Left ventricle myocardium inferior (tissue), 1 donor: ENCODE measurements at regions not wholly inside any gene's neighbourhood (a gene's known extent, or its start where the extent isn't known, plus 50 kb on each side); places are given as distances from the start of the nearest gene placed in this dataset.

Experiments used
- DNase-seq: peaks from one replicate; pipeline ENCODE4 v3.0.0-alpha.2; 2020
- H3K27ac ChIP-seq: fragments of 200-600 bp; replicated peaks from 2 replicates; pipeline ENCODE4 v1.8.0; 2021
- H3K27me3 ChIP-seq: fragments of 200-600 bp; 2 replicates; pipeline ENCODE4 v1.8.0; 2021; ENCODE audit warnings: low read depth
- H3K36me3 ChIP-seq: fragments of 200-600 bp; 2 replicates; pipeline ENCODE4 v1.8.0; 2021
- H3K4me1 ChIP-seq: fragments of 200-600 bp; 2 replicates; pipeline ENCODE4 v1.8.0; 2021
- H3K4me3 ChIP-seq: fragments of 200-600 bp; 2 replicates; pipeline ENCODE4 v1.8.0; 2021; ENCODE audit warnings: mild to moderate bottlenecking, moderate library complexity
- H3K9me3 ChIP-seq: fragments of 200-600 bp; replicated peaks from 2 replicates; pipeline ENCODE4 v1.8.0; 2021
- intact Hi-C: fragments of 100-400 bp; cut with micrococcal nuclease; formaldehyde crosslinking; loops from one replicate; pipeline ENCODE4 v1.11.0; 2022
- TF ChIP-seq, protein P1 (sequence below): fragments of 200-600 bp; IDR thresholded peaks from 2 replicates; pipeline ENCODE4 v1.8.0; 2021; ENCODE audit warnings: antibody characterized with exemption, mild to moderate bottlenecking, borderline replicate concordance
- donor health status: DM: no; HTN: yes; CAD: no; lungs with severe emphysema.

DNA sequence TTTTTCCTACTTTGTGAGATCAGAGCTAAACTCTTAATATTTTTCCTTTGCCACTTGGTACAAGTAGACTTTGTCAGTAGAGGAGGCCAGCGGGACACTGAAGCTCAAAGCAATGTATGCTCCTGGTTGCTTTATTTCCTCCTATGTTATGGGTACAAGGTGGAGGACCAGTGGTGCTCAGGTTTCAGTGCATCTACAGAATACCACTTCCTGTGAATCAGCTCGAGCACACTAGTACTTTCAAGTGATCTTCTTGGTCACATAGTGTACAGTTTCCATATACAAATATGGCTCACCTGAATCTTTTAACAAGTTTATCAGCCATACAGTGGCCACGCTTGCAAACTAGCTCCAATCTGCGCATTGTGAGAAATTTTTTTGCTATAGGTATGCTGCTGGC is 1674.8 kb upstream of the TMEFF2 start:
- TF ChIP-seq, protein P1, sequence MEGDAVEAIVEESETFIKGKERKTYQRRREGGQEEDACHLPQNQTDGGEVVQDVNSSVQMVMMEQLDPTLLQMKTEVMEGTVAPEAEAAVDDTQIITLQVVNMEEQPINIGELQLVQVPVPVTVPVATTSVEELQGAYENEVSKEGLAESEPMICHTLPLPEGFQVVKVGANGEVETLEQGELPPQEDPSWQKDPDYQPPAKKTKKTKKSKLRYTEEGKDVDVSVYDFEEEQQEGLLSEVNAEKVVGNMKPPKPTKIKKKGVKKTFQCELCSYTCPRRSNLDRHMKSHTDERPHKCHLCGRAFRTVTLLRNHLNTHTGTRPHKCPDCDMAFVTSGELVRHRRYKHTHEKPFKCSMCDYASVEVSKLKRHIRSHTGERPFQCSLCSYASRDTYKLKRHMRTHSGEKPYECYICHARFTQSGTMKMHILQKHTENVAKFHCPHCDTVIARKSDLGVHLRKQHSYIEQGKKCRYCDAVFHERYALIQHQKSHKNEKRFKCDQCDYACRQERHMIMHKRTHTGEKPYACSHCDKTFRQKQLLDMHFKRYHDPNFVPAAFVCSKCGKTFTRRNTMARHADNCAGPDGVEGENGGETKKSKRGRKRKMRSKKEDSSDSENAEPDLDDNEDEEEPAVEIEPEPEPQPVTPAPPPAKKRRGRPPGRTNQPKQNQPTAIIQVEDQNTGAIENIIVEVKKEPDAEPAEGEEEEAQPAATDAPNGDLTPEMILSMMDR = no peak
- Histone ChIP-seq H3K27ac (no peak overlapping the region), H3K36me3 (no peaks in the 10 kb centered on the region), H3K9me3 (peaks cover 46% of the 10 kb centered on the region), H3K4me1 (no peaks in the 10 kb centered on the region), H3K27me3 (no peaks in the 10 kb centered on the region), H3K4me3 (no peak overlapping the region)
- no peak for DNase-seq
- intact Hi-C loops = no loop called here

DNA sequence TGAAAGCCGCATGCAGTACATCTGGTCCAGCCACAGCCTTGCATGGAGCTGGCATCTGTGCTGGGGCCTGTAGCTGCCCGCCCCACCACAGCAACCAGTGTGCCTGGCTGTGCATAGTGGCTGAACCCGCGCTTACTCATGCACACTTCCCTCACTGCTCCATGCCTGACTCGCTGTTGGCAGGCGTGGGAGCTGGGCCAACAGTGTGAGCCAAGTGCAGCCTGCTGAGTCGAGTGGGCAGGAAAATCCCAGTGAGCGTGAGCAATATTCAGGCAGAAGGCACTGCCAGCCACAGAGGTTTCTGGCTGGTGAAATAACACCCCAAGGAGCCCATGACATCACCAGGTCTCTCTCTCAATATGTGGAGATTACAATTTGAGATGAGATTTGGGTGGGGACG is 1674.1 kb upstream of the TMEFF2 start:
- TF ChIP-seq, protein P1 = no peak
- Histone ChIP-seq H3K27me3 (no peaks in the 10 kb centered on the region), H3K9me3 (peaks cover 46% of the 10 kb centered on the region), H3K36me3 (no peaks in the 10 kb centered on the region), H3K4me1 (no peaks in the 10 kb centered on the region), H3K27ac (no peak overlapping the region), H3K4me3 (no peak overlapping the region)
- intact Hi-C loops = no loop called here
- DNase-seq = no peak

DNA sequence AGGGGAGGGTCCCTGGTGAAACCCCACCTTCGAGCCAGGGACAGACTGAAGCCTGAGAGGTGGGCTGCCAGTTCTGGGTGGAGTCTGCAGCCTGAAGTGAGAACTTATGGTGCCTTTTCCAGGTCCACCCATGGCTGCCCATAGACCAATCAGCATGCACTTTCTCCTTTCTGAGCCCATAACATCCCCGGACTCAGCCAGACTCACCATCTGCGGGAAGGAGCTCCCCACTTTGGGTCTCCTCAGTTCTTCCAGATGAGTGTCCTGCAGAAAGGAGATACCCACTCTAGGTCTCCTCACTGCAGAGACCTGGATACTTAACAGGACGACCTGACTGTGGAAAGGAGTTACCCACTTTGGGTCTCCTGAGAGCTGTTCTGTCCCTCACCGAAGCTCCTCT is 1673.4 kb upstream of the TMEFF2 start:
- H3K27me3 ChIP-seq = no peaks in the 10 kb centered on the region
- no peak for DNase-seq
- no peak overlapping the region for H3K4me3 ChIP-seq
- H3K9me3 ChIP-seq = peaks cover 46% of the 10 kb centered on the region
- no peaks in the 10 kb centered on the region for H3K36me3 ChIP-seq
- no peak overlapping the region for H3K27ac ChIP-seq
- TF ChIP-seq, protein P1 = no peak
- H3K4me1 ChIP-seq = no peaks in the 10 kb centered on the region
- intact Hi-C loops = no loop called here

DNA sequence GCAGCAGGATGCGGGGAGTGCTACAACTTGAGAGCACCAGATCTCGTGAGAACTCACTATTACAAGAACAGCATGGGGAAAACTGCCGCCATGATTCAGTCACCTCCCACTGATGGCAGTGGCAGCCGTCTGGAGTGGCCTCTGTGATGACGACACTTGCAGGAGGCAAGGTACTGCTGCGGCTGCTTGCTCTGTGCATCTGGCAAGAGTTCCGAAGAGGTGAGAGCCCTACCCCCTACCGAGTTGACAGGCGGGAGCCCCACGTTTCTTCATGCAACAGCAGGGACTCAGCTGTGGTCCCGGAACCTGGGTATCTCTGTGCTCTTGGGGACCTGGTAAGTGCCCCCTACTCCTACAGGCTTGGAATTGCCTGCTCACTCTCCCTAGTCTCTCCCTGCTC is 1672.7 kb upstream of the TMEFF2 start:
- intact Hi-C loops = no loop called here
- no peaks in the 10 kb centered on the region for H3K36me3 ChIP-seq
- no peak overlapping the region for H3K4me3 ChIP-seq
- peaks cover 43% of the 10 kb centered on the region for H3K9me3 ChIP-seq
- no peak for DNase-seq
- no peaks in the 10 kb centered on the region for H3K4me1 ChIP-seq
- TF ChIP-seq, protein P1 = no peak
- H3K27me3 ChIP-seq = no peaks in the 10 kb centered on the region
- no peak overlapping the region for H3K27ac ChIP-seq

DNA sequence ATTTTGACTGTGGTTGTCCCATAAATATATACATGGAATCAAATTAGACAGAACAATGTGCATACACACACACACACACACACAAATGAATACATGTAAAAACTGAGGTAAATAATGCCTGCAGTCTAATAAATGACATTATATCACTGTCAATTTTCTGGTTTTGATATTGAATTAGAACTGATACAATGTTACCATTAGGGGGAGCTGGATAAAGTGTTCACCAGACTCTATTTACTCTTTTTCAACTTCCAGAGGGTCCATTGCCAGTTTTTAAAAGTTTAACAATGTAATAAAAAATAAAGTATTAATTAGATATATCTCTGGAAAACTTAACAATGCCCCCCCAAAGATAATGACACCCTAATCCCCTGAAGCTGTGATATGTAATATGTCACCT is 1666.8 kb upstream of the TMEFF2 start:
- H3K9me3 ChIP-seq = no peaks in the 10 kb centered on the region
- H3K4me3 ChIP-seq = no peak overlapping the region
- H3K27ac ChIP-seq = no peak overlapping the region
- intact Hi-C loops = no loop called here
- H3K27me3 ChIP-seq = no peaks in the 10 kb centered on the region
- TF ChIP-seq, protein P1 = no peak
- H3K36me3 ChIP-seq = no peaks in the 10 kb centered on the region
- no peak for DNase-seq
- H3K4me1 ChIP-seq = no peaks in the 10 kb centered on the region

DNA sequence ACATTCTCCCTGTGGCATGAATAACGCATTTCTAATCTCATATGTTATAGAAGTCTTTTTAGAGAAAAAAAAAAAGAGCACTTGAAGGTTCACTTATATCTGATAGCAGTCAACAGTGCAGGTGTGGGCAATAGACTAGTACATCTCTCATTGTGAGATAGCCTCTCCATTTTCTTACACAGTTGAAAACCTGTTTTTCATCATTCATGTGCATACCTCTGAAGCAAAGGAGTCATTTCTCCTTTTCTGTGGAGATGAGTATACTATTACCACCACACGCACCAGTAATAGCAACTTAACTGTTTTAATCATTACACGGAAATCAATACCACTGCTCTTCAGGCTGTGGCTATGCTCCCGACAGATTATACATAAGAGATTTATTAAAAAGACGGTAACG is 1653.3 kb upstream of the TMEFF2 start:
- H3K4me3 ChIP-seq = no peak overlapping the region
- H3K36me3 ChIP-seq = no peaks in the 10 kb centered on the region
- H3K27ac ChIP-seq = no peak overlapping the region
- no peaks in the 10 kb centered on the region for H3K27me3 ChIP-seq
- intact Hi-C loops = no loop called here
- no peak for DNase-seq
- H3K9me3 ChIP-seq = no peaks in the 10 kb centered on the region
- TF ChIP-seq, protein P1 = no peak
- no peaks in the 10 kb centered on the region for H3K4me1 ChIP-seq
